ENCODE measurements at regions not wholly inside any gene's neighbourhood (a gene's known extent, or its start where the extent isn't known, plus 50 kb on each side); places are given as distances from the start of the nearest gene placed in this dataset.
A peak's percentile ranks its signal among the peaks of the same experiment; 100 is the strongest.

GRCh38 chrX:140572724-140573123 is 67.9 kb upstream of the SOX3 start:
- in situ Hi-C loops (cut with HindIII; ENCODE audit: low pct_unique_long_range_greater_than_20kb, low sequenced_read_pairs) (no loop called here), intact Hi-C loops (cut with micrococcal nuclease; ENCODE audit: unreplicated experiment) (loop anchor here (2.0 kb wide), 1 partner anchor 92 kb away; no protein-coding TSS in a partner anchor)
- H3K27ac ChIP-seq (ENCODE audit: low read length): no peak overlapping the region
- H3K4me1 ChIP-seq (ENCODE audit: control insufficient read depth, insufficient read depth, low read length): no peaks in the 10 kb centered on the region; the same call in 1 of the 2 replicates
- ChIA-PET POLR2A (no interaction called here), CTCF (interaction anchor here (0.9 kb wide), 1 partner anchor 20 kb away, joined by 4 read pairs; no protein-coding TSS in a partner anchor)
- ATAC-seq (peak; percentile 82; the same call in 1 of the 2 replicates), DNase-seq (ENCODE audit: low read depth, low spot score) (peak; percentile 46)
- TF ChIP-seq CTCF (IDR thresholded peaks at IDR 0.05) (peak; percentile 83), POLR2AphosphoS5 (IDR thresholded peaks at IDR 0.05; ENCODE audit: low read depth, low read length) (no peak), TCF7L2 (IDR thresholded peaks at IDR 0.05; ENCODE audit: low read depth, low read length) (no peak), SIN3A (IDR thresholded peaks at IDR 0.05; ENCODE audit: borderline replicate concordance, insufficient read depth, low read depth, low read length) (no peak), REST (IDR thresholded peaks at IDR 0.05; ENCODE audit: insufficient read depth in 1 of 2, low read depth in 2 of 2, low read length in 1 of 2) (no peak)
- no TSS peak for BruUV-seq (replicated peaks)
- H3K36me3 ChIP-seq (ENCODE audit: control insufficient read depth, insufficient read depth, low read length): no peaks in the 10 kb centered on the region
- H3K9me3 ChIP-seq (ENCODE audit: control insufficient read depth, insufficient read depth, low read depth, low read length): no peaks in the 10 kb centered on the region
- no peak overlapping the region for H3K4me3 ChIP-seq (ENCODE audit: low read depth in 2 of 2, low read length in 2 of 2)
- H3K27me3 ChIP-seq (ENCODE audit: control insufficient read depth, insufficient read depth, low read length): no peaks in the 10 kb centered on the region; the same call in 1 of the 2 replicates

- H3K36me3 ChIP-seq (ENCODE audit: control insufficient read depth, insufficient read depth, low read length): no peaks in the 10 kb centered on the region
- H3K9me3 ChIP-seq (ENCODE audit: control insufficient read depth, insufficient read depth, low read depth, low read length): no peaks in the 10 kb centered on the region
- ChIA-PET CTCF (no interaction called here), POLR2A (no interaction called here)
- BruUV-seq (replicated peaks): no TSS peak
- no peak overlapping the region for H3K27ac ChIP-seq (ENCODE audit: low read length)
- ATAC-seq (no peak), DNase-seq (ENCODE audit: low read depth, low spot score) (no peak)
- intact Hi-C loops (cut with micrococcal nuclease; ENCODE audit: unreplicated experiment): no loop called here
- no peak overlapping the region for H3K4me3 ChIP-seq (ENCODE audit: low read depth in 2 of 2, low read length in 2 of 2)
- H3K4me1 ChIP-seq (ENCODE audit: control insufficient read depth, insufficient read depth, low read length): no peaks in the 10 kb centered on the region
- in situ Hi-C loops (cut with HindIII; ENCODE audit: low pct_unique_long_range_greater_than_20kb, low sequenced_read_pairs): no loop called here
- H3K27me3 ChIP-seq (ENCODE audit: control insufficient read depth, insufficient read depth, low read length): no peaks in the 10 kb centered on the region
- TF ChIP-seq POLR2AphosphoS5 (IDR thresholded peaks at IDR 0.05; ENCODE audit: low read depth, low read length): no peak
- no peak for TF ChIP-seq SIN3A (IDR thresholded peaks at IDR 0.05; ENCODE audit: borderline replicate concordance, insufficient read depth, low read depth, low read length)
- TF ChIP-seq CTCF (IDR thresholded peaks at IDR 0.05): no peak
- no peak for TF ChIP-seq TCF7L2 (IDR thresholded peaks at IDR 0.05; ENCODE audit: low read depth, low read length)
- no peak for TF ChIP-seq REST (IDR thresholded peaks at IDR 0.05; ENCODE audit: insufficient read depth in 1 of 2, low read depth in 2 of 2, low read length in 1 of 2)
Measured at GRCh38 chrX:140563893-140564292, 59.0 kb upstream of the SOX3 start.
